ENCODE measurements at regions not wholly inside any gene's neighbourhood (a gene's known extent, or its start where the extent isn't known, plus 50 kb on each side); places are given as distances from the start of the nearest gene placed in this dataset.

DNA sequence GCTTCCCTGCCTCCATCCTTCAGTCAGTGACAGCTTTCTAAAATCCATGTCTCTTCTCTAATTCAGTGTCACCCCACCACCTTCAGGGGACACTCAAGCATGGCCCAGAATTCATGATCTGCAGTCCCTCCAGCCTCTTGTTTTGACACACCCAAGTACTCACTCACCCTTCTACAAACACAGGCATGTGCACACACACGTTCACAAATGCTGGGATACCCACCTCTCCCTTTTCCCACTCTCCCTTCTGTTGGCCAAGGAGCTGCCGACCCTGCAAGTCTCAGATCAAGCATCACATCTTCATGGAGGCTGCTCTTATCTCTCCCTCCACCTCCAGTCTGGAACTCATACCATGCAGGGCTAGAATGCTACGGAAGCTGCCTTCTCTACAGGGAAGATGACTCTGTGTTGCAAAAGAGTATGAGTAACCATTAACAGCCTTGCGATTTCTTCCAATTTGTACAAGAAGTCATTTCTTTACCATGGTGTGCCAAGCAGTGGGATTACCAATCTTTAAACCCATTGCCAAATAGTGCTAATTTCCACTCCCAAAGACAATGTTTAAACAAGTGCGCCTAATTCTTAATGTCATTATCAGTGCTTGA lies 196.1 kb downstream of the BCL11B start:
- no peak overlapping the region for H3K27ac ChIP-seq
- intact Hi-C loops (cut with DNase I; ENCODE audit: low total_unique reads), result no loop called here
- no peaks in the 10 kb centered on the region for H3K36me3 ChIP-seq
- DNase-seq, result no peak
- TF ChIP-seq, protein P1, sequence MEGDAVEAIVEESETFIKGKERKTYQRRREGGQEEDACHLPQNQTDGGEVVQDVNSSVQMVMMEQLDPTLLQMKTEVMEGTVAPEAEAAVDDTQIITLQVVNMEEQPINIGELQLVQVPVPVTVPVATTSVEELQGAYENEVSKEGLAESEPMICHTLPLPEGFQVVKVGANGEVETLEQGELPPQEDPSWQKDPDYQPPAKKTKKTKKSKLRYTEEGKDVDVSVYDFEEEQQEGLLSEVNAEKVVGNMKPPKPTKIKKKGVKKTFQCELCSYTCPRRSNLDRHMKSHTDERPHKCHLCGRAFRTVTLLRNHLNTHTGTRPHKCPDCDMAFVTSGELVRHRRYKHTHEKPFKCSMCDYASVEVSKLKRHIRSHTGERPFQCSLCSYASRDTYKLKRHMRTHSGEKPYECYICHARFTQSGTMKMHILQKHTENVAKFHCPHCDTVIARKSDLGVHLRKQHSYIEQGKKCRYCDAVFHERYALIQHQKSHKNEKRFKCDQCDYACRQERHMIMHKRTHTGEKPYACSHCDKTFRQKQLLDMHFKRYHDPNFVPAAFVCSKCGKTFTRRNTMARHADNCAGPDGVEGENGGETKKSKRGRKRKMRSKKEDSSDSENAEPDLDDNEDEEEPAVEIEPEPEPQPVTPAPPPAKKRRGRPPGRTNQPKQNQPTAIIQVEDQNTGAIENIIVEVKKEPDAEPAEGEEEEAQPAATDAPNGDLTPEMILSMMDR (IDR thresholded peaks at IDR 0.05), result no peak
- H3K4me3 ChIP-seq, result no peak overlapping the region
- H3K4me1 ChIP-seq, result no peaks in the 10 kb centered on the region
- H3K9me3 ChIP-seq, result peaks cover 0 to 9% (median 4%) of the 10 kb centered on the region in 3 donors
- H3K27me3 ChIP-seq, result no peaks in the 10 kb centered on the region

DNA sequence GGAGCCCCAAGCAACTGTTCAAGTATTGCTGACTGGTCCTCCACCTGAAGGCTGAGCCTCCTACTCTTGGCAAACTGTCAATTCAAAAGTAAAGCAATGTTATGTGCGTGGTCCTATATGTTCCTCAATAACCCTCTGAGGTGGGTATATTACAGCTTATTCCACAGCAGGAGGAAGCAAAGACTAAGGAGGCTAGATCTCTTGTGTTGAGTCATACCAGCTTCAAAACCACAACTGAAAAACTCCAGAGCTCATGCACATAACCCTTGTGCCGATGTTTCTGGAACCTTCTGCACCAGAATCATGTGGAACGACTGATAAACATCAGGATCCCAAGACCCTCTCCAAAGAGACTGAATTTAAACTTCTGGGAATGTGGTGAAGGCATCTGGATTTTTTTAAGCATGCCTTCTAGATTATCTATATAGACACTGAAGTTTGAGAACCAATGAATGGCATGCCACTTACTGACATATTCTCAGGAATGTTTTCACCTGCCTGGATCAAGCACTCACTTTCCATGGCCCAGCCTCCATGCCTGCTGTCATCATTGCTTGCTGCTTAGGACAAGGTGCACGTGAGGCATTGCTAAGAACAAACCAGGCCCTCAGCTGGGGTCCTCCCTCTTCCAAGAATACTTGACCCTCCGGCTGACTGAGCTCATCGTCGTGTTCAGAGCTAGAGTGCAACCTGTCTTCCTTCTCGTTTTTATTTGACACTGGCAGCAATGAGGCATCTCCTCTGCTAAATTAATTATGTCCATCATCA lies 194.7 kb downstream of the BCL11B start:
- peaks cover 0 to 14% (median 4%) of the 10 kb centered on the region in 3 donors for H3K9me3 ChIP-seq
- intact Hi-C loops (cut with DNase I; ENCODE audit: low total_unique reads), result no loop called here
- H3K27me3 ChIP-seq, result no peaks in the 10 kb centered on the region
- TF ChIP-seq, protein P1 (IDR thresholded peaks at IDR 0.05), result no peak
- no peak overlapping the region for H3K4me3 ChIP-seq
- DNase-seq, result no peak
- H3K27ac ChIP-seq, result no peak overlapping the region
- no peaks in the 10 kb centered on the region for H3K4me1 ChIP-seq
- H3K36me3 ChIP-seq, result no peaks in the 10 kb centered on the region

DNA sequence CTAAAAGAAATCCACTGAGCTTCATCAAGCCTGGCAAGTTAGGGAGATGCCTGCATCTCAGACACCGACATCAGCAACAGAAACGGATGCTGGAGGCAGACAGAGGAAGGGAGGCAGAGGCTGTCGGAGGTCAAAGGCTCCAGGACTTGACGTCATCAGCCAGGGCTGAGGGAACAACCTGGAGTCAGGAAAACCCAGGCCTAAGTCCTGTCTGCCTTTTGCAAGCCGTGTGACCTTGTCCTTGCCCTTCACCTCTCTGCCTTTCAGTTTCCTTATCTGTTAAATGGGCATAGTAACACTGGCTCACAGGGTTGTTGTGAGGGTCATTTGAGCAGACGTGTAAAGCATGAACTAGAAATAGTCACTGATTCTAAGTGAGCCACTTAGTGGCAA lies 194.2 kb downstream of the BCL11B start:
- no peak for DNase-seq
- Histone ChIP-seq H3K27ac (no peak overlapping the region), H3K4me1 (no peaks in the 10 kb centered on the region), H3K4me3 (no peak overlapping the region), H3K27me3 (no peaks in the 10 kb centered on the region), H3K36me3 (no peaks in the 10 kb centered on the region), H3K9me3 (peaks cover 0 to 14% (median 4%) of the 10 kb centered on the region in 3 donors)
- TF ChIP-seq, protein P1 (IDR thresholded peaks at IDR 0.05), result no peak
- intact Hi-C loops (cut with DNase I; ENCODE audit: low total_unique reads), result no loop called here

DNA sequence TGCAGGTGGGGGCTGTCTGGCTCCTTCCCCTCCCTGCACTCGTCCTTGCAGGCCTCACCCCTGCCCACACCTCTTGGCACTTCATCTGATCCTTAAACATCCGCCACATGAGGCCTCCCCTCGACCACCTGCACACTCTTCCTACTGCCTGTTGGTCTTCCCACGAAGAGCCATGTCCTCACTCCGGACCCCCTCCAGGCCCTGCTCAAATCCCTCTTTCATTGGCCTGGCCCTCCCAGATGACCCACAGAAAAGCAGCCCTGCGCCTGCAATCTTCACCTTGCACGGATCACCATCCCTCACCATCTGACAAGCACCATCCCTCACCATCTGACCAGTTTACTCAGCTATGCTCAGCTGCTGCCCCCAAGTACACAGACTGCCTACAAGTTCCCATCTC lies 193.6 kb downstream of the BCL11B start:
- Histone ChIP-seq H3K36me3 (no peaks in the 10 kb centered on the region), H3K4me1 (no peaks in the 10 kb centered on the region), H3K27ac (no peak overlapping the region), H3K4me3 (no peak overlapping the region), H3K9me3 (peaks cover 0 to 14% (median 4%) of the 10 kb centered on the region in 3 donors), H3K27me3 (no peaks in the 10 kb centered on the region)
- DNase-seq, result no peak
- TF ChIP-seq, protein P1 (IDR thresholded peaks at IDR 0.05), result no peak
- intact Hi-C loops (cut with DNase I; ENCODE audit: low total_unique reads), result no loop called here

DNA sequence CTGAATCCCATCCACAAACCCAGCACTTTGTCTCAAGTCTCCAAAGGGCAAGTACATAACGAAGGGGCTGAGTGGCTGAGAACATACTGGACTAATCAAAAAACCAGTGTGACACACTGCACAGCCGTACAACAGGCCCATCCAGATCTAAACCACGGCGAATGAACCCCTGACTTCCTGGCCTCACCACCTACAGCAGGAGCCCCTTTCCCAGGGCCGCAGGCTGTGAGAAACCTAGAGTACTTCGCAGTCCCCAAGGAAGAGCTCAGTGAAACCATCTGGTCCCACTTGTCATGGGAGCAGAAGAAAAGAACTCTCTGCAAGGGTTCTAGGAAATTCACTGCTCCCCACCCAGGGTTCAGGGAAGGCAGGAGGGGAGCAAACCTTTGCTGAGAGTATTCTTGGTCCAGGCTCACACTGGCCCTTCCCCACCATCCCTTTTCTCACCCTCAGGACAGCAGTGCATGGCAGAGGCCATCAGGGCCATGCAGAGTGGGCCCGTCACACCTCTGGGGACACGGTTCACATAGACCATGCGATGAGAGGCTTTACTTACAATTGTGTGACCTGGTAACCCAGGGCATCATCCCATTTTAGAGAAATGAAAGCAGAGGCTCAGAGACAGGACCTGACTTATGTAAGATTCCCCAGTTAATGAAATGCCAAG lies 192.8 kb downstream of the BCL11B start:
- H3K27me3 ChIP-seq, result no peaks in the 10 kb centered on the region
- no peaks in the 10 kb centered on the region for H3K4me1 ChIP-seq
- TF ChIP-seq, protein P1 (IDR thresholded peaks at IDR 0.05), result no peak
- H3K36me3 ChIP-seq, result no peaks in the 10 kb centered on the region
- peaks cover 0 to 14% (median 4%) of the 10 kb centered on the region in 3 donors for H3K9me3 ChIP-seq
- H3K4me3 ChIP-seq, result no peak overlapping the region
- no peak for DNase-seq
- intact Hi-C loops (cut with DNase I; ENCODE audit: low total_unique reads), result no loop called here
- H3K27ac ChIP-seq, result no peak overlapping the region
